GM21515 (cell line): ENCODE measurements at regions not wholly inside any gene's neighbourhood (a gene's known extent, or its start where the extent isn't known, plus 50 kb on each side); places are given as distances from the start of the nearest gene placed in this dataset.

Experiments
- ATAC-seq: cut with Tn5 transposase; IDR thresholded peaks from one replicate; pipeline ENCODE4 v1.9.1; 2021; ENCODE audit not compliant: unreplicated experiment

DNA sequence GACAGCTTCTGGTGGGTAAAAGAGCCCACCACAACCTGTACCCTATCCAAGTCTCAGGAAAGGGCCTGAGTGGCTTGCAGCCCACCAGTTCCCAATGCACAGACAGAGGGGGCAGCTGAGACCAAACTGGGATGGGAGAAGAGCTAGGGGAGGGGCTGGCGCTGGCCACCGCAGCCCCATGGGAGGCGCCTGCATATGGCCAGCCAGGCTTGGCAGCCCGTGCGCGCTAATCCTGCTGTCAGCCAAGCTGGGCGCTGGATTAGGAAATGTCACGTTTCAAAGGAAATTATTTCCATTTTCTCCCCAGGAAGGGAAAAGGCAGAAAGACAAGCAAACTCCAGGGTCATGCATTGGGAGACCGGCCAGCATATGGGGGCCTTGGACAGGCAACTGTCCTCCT lies 236.8 kb downstream of the BUD13 start:
- no peak for ATAC-seq

DNA sequence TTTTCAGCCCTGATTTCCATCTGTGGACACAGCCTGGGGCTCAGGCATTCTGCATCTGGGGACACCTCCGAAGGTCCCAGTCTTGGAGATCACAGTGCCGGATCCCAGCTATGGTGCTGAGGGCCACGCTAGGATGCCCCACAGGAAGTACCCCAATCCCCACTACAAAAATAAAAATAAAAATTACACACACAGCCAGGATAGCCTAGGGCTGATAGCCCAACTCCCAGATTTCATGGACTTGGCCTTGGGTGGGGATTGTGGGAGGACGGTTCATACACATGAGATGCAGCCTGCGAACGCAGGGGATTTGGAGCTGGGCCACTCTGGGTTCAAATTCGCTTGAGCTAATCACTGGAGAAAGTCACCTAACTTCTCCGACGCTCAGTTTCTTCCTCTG lies 237.7 kb downstream of the BUD13 start:
- no peak for ATAC-seq

DNA sequence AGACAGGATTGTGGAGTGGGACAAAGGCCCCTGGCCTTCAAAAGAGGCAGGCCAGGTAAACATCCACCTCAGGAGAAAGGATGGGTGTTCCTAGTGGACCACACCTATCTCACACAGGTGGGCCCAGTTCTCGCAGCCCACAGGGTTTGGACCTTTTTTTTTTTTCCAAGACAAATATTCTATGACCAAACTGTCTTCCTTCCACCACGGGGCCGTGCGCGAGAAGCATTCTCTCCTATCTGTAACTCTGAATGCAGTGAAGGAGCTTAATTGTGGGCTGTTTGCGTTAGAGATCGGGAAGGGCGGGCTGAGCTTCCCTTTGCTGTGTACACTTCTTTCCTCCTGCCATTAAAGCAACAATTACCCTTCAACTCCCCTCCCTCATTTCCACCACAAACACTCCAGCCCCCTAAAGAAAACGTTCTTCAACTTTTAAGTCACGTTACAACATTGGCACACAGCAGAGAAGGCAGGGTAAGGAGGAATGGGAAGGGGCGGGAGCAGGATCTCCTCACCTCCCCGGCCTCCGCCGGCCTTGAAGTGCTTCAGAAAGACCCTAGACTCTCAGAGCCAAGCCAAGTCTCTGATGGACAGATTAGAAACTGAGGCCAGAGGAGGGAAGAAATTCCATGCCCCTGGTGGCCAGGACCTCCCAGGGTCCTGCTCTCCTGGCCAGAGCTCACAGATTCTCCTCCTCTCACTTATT lies 238.4 kb downstream of the BUD13 start:
- no peak for ATAC-seq

DNA sequence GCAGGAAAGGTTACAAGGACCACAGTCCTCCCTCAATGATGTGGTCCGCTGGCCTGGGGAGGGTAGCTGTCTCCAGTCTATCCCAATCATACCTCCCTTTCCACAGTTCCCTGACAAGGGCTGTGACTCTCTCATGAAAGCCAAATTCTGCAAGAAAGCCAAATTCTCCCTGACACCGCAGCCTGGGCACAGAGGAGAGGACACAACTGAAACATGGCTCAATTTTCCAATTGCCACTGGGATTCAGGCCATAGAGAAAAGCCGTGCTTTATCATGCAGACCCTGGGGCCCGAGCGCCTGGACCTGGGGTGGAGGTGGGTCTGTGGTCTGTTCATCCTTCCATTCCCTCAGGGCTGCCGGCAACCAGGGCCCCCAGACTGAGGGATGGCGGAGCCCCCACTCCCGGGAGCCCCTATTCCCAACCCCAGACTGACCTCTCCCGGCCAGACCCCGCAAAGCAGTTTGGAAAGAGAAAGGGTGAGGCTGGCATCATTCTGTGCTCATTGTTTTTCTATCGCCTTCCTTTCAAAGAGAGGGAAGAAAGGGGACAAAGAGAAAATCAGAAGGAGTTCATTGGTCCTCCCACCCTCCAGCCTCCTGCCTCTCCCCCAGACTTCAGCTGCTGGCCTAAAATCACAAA lies 239.5 kb downstream of the BUD13 start:
- ATAC-seq = no peak

DNA sequence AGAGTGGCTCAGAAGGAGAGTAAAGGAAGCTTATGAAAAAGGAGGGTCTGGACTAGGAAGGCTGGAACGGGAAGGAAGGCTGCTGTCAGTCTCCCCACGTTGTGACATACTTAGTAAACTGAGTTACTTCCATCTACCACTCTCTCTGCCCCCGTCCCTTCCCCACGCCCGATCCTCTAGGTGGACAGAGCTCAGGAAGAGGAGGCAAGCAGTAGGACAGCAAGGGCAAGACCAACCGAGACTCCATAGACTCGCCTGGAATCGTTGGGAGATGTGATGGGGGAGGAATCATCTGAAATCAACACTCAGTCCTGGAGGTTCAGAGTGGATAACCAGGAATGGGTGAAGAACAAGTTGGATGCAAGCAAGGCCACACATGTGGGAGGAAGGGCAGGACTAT lies 240.7 kb downstream of the BUD13 start:
- ATAC-seq = no peak

DNA sequence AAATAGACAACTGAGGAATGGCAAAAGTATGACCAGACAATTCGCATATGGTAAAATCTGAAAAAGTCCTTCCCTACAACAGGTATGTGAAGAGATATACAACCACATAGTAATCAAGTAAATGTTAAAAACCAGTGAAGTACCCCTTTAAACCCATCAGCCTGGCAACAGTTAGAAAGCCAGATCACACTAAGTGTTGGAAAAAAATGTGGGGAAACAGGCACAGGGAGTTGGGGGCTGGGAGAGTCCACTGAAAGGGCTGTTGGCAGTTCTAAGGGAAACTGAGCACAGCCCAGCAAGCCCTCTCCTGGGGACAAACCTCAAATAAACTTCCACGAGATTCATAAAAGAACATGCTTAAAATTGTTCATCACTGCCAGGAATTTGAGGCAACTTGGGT lies 242.1 kb downstream of the BUD13 start:
- ATAC-seq = no peak

DNA sequence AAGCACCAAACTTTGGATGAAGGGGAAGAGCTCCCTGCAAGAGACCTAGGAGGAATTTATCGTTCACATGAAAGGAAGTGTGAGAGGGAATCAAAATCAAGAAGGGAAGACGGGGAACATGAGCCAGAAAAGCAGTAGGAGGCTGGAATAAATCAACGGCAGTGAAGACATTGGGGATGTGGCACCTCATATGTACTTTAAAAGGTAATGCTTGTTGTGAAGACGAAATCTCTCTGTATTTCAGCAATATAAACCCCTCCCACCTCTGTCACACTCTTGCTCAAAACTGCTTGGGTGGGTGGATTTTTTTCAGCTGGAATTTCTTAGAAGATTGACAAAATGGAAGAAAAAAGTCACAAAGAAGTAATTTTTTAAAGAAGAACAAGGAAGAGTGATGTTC lies 243.5 kb downstream of the BUD13 start:
- no peak for ATAC-seq

DNA sequence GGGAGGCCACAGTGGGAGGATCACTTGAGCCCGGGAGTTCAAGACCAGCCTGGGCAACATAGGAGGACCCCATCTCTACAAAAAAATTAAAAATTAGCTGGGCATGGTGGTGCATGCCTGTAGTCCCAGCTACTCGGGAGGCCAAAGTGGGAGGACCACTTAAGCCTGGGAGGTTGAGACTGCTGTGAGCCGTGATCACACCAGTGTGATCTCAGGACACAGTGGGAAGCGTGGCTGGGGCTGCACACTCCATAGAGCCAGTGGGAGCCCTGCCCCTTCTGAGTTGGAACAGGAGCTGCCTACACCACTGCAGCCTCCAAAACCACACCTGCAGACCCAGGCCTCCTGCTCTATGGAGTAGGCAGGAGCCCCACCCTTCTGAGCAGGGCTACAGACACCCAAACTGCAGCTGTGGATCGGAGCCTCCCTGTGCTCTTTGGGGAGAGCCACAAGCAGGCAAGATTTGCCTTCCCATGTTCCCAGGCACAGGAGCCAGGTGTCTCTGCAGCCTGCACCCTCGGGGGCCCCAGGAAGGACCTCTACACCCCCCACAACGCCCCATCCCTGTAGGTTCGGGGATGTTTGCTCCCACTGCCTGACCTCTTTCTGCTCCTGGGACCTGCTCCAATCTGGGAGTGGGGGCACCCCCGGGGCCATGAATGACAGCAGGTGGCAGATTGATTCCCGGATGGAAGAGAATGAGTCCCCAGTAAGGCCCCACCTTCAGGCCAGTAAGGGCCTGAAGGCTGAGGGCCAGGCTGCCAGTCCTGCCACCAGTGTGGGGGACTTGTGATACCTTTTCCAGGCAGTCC lies 245.4 kb downstream of the BUD13 start:
- ATAC-seq = no peak

DNA sequence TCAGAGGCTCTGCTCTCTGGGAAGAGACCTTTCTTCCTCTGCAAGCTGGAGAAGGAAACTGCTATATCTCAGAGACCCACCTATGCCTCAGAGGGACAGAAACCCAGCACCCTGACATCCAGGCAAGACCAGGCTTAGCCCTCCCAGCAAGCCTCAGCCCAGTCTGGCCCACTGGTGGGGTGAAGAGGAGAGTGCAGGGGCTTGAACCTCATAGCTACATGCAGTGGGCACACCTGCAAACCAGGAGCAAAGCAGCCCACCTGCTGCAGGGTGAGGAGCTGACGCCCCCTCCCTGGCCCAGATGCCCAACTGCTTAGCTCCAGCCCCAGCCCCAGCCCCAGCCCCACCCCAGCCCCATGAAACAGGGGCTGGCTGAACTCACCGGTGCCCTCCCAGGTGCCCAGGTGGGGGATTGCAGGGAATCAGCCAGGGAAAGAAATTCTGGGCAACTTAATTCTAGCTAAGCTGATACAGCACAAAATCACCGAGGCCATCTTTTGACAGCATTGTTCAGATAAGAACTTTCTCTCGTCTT lies 246.8 kb downstream of the BUD13 start:
- no peak for ATAC-seq

DNA sequence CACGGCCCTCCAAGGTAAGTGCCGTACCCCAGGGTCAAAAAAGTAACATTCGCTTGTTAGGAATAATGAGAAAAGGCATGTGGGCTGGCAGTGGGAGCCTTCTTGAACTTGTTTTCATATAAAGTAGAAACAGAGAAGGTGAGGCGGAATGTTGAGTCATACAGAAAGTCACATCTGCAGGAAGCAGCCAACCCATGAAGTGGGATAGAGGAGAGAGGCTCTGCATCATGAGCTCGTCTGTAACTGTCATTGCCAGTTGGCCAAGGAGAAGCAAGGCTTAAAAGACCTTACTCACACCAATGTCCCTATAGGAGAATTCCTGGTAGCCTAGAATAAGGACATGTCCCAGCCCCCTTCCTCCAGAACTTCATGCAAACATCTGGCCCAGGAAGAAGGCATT lies 253.3 kb downstream of the BUD13 start:
- no peak for ATAC-seq

DNA sequence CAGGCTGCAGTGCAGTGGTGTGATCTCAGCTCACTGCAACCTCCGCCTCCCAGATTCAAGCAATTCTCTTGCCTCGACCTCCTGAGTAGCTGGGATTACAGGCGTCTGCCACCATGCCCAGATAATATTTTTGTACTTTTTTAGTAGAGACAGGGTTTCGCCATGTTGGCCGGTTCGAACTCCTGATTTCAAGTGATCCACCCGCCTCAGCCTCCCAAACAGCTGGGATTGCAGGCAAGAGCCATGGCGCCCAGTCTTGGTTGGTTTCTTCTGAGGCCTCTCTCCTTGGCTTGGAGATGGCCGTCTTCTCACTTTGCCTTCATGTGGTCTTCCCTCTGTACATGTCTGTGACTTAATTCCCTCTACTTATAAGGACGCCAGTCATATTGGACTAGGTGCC lies 254.6 kb downstream of the BUD13 start:
- no peak for ATAC-seq

DNA sequence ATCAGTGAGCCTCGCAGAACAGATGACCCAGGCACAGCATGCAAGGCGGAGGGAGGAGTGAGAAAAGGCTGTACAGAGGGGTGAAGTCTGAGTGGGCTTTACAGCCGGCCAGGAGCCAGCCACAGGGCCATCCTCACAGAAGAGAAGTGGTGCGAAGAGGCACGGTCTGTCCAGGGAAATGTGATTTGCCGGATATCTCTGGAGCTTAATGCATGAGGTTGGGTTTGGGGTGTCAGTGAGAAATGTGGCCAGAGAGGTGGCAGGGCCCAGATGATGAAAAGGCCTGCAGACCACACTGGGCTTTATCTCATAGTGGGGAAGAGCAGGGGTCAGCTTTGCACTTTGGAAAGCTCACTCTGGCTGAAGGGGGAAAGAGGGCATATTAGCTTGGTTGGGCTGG lies 255.2 kb downstream of the BUD13 start:
- ATAC-seq = no peak

DNA sequence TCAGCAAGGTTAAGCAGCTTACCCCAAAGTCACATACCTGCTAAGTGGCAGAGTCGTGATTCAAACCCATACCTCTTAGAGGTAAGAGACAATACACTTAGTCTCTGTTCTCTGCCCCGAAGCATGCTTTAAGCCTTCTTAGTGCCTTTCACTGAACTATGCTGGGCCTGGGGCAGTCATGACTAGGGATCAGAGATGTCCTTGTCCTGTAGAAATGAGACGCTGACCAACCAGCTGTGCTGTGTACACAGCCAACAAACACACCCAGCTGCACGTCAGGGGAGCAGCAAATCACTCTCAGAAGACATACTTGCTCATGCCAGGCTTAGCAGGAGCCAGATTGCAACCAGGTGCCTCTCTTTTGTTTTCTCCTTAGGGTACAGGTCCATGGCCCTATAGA lies 255.7 kb downstream of the BUD13 start:
- no peak for ATAC-seq

DNA sequence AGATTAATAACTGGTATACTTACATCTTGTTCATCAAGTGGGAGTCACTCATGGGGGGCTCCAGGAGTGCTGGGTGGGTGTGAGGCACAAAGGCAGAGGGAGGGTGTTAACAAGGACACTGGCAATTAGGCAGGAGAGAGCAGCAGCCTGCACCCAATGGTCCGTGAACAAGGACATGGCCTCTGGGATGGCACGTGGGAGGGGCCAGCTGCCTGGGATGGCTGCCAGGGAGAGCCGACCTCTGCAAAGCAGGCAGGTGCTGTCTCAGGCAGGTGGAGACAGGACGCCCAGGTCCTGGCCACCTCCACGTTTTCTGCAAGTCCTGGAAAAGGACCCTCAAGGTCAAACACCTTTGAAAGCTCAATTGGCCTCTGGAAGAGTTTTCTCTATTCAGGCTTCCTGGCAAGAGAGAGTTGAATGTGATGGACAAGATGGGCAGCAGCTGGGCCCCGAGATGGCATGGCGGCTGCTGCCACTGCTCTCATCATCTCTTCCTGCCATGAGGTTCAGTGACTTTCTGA lies 257.1 kb downstream of the BUD13 start:
- ATAC-seq = no peak

DNA sequence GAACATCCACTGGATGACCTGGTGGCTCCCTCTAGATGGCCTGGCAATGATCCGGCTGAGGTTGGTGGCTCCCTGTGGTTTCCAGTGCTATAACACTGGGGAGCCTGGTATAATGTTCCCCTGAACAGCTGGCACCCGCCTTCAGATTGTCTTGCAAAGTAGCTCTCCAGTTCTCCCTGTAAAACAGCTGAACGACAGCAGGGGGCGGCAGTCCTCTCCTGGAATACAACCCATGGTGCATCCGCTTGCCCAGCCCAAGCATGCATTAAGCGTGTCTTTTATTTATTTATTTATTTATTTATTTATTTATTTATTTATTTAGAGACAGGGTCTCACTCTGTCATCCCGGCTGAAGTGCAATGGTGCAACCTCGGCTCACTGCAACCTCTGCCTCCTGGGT lies 258.9 kb downstream of the BUD13 start:
- ATAC-seq = no peak

DNA sequence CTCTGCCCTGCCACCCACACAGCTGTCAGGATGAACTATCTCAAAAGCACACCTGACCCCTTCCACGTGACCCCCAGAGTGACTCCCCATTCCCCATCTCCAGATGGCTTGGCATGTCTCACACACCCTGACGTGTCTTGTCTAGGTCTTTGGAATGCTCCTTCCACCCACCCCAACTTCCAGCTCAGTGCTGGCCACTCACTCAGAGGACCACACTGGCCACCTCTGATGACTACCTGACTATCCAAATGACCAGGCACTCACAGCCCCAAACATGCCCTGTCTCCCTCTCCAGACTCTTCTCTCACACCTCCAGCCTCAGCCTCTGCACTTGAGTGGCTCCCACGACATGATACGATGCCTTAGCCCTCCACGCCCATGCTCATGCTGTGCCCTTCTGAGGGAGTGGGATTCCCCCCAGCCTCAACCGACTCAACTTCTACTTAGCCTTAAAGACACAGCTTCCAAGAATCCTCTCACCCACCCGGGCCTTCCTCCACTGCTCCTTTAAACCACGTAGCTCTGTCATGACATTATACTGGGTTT lies 259.4 kb downstream of the BUD13 start:
- ATAC-seq = no peak

DNA sequence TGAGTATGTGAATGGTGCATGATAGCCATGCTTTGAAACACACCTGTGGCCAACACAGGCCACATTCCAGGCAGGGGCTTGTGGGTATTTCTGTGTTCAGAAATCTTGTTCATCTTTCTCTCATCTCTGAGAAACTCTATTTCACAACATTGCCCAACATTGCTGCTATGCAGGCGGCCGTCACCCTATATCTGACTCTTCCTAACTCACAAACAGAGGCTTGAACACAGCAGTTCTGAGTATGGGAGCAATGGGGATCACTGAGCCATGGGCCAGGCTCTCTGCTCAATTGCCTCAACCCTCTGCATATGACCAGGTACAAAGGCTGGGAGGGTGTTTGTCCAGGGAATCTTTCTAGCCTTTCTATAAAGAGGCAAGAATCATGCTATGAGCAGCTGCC lies 259.9 kb downstream of the BUD13 start:
- no peak for ATAC-seq

DNA sequence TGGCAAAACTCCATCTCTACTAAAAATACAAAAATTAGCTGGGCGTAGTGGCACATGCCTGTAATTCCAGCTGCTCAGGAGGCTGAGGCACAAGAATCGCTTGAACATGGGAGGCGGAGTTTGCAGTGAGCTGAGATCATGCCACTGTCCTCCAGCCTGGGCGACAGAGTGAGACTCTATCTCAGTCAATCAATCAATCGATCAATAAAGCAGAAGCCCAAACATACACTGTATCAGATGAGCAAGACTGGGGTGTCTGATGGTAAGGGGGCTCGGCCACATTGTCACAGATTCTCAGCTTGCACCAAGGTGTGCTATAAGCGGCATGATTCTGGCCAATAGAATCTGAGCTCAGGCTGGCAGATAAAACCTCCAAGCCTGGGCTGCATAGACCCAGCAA lies 261.1 kb downstream of the BUD13 start:
- no peak for ATAC-seq

DNA sequence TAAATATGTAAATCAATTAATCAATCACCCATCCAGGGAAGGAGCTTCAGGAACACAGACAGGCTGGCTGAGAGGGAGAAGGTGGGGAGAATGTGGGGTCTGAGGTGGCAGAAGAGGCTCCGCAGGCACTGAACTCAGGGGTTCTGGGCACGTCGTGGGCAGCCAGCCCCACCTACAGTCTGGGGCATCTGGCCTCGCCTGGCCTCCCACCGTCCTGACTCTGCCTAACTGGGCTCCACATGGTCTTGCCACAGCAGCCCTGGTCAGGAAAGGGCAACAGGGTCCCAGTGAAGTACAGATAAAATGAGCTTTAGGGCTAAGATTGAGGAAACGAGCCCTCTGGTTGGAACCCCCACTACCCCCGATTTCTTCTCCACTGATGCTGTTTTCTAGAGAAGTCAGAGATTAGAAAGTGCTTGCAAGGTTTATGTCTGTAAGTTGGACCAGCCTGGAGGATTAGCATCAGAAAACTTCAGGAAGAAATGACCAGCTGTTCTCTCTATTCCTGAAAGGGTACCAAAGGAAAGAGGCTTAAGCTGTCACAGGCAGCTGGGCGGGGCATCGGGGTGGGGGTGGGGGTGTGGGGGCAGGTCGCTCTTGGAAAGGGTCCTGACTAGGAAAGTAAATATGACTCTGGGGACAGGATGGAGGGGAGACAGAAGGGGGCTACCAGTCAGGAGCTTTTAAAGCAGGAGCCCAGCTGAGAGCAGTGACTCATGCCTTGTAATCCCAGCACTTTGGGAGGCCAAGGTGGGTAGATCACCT lies 261.7 kb downstream of the BUD13 start:
- no peak for ATAC-seq

DNA sequence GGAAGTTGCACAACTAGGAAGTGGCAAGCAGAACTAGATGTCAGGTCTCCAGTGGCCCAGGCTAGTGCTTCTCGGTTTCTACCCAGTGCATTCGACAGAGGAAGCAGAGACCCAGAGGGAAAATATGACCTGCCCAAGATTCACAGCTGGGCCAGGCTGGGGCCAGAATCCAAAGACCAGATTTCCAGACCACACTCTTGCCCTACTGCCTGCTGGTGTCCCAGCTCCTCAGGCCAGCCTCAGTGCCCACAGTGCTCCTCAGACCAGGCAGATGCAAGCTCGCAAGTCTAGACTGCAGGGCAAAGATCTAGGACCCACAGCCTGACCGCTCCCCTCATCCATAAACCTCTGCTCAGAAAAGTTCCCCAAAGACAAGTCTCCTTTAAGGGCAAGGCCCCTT lies 262.6 kb downstream of the BUD13 start:
- ATAC-seq = no peak

DNA sequence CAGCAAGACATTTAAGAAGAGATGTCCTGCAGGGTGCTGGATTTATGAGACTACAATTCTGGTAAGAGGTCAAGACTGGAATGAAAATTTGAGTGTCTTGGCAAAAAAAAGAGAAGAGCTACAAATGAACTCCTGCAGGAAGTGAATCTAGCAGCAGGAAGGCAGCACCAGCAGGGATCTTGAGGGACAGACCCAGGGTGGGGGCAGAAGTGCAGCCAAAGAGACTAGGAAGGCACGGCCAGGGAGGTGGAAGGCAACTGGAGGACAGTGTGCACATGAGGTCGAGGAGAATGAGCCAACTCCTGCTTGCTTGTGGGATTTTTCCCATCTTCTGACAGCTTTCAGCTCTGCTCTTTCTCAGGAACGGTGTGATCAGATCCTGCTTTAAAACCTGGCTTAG lies 263.2 kb downstream of the BUD13 start:
- ATAC-seq = no peak
